Motor neuron (in vitro differentiated cells): ENCODE measurements at regions not wholly inside any gene's neighbourhood (a gene's known extent, or its start where the extent isn't known, plus 50 kb on each side); places are given as distances from the start of the nearest gene placed in this dataset.
"Not testable (repeated sequence)": the region's sequence is repeated elsewhere in the genome, so short reads cannot be mapped to it uniquely, and the experiment has no call there.

Experiments used
- ATAC-seq, 8 experiments: fragments of 200-7000 bp; cut with Tn5 transposase; replicated peaks in 6 of 8; 2 replicates each; pipeline ENCODE4 v1.8.0; 2021; ENCODE audit warnings: mild to moderate bottlenecking in 8 of 8, moderate library complexity in 8 of 8
- H3K27ac ChIP-seq, 2 donors: fragments of 250-450 bp; sonication (Bioruptor Pico); 2 replicates each; pipeline ENCODE4 v1.9.0; 2021; ENCODE audit warnings: antibody characterized with exemption in 2 of 2, mild to moderate bottlenecking in 2 of 2, moderate library complexity in 1 of 2
- H3K4me1 ChIP-seq, 2 donors: fragments of 250-450 bp; sonication (Bioruptor Pico); replicated peaks in 1 of 2; 2 replicates each; pipeline ENCODE4 v1.6.1; 2021; ENCODE audit warnings: antibody characterized with exemption in 2 of 2, mild to moderate bottlenecking in 2 of 2, moderate library complexity in 1 of 2
- H3K4me3 ChIP-seq, 5 donors: fragments of 250-450 bp; sonication (Bioruptor Pico); 2 replicates each; pipeline ENCODE4 v1.9.0; 2021; ENCODE audit warnings: antibody characterized with exemption in 5 of 5, mild to moderate bottlenecking in 5 of 5, moderate library complexity in 4 of 5
- WGBS, 10 experiments: fragments of 450-650 bp; shearing (Covaris generic); methylation state at CpG; one replicate each; pipeline ENCODE4 v1.0.0; 2022; 5-methylcytosine and 5-hydroxymethylcytosine counted together
- in situ Hi-C, 9 experiments: fragments of 400-800 bp; cut with MboI; loops; one replicate each; pipeline ENCODE4 v1.15.0; 2021; ENCODE audit warnings: low sequenced_read_pairs in 9 of 9, low pct_unique_long_range_greater_than_20kb in 2 of 9; ENCODE audit not compliant: unreplicated experiment in 9 of 9

- H3K4me1 ChIP-seq: not testable (repeated sequence)
Measured at GRCh38 chr1:144516172-144516571, 54.7 kb upstream of the NBPF15 start.

GRCh38 chr1:144516906-144517305 is 55.4 kb upstream of the NBPF15 start:
- WGBS, 10 experiments: 83 to 100% (median 92%) methylated on average over 1 of the region's 2 CpGs; no CpG with 5 or more reads in 6 of the 10 experiments
- H3K27ac ChIP-seq, H3K4me3 ChIP-seq, in situ Hi-C loops, ATAC-seq, H3K4me1 ChIP-seq: not testable (repeated sequence)

More at GRCh38 chr1:144516172-144516571, 54.7 kb upstream of the NBPF15 start:
- H3K4me3 ChIP-seq, in situ Hi-C loops, H3K27ac ChIP-seq, ATAC-seq: not testable (repeated sequence)
- no CpG with 5 or more reads among the region's 3 CpGs for WGBS, 10 experiments

- in situ Hi-C loops, H3K4me1 ChIP-seq, H3K27ac ChIP-seq, H3K4me3 ChIP-seq, ATAC-seq: not testable (repeated sequence)
- WGBS, 10 experiments: no CpG with 5 or more reads among the region's 9 CpGs
Measured at GRCh38 chr1:144518439-144518838, 57.0 kb upstream of the NBPF15 start.

GRCh38 chr1:144519528-144520189 is 58.2 kb upstream of the NBPF15 start:
- H3K27ac ChIP-seq, H3K4me1 ChIP-seq, ATAC-seq, H3K4me3 ChIP-seq, in situ Hi-C loops: not testable (repeated sequence)
- WGBS, 10 experiments: no CpG with 5 or more reads among the region's 12 CpGs

GRCh38 chr1:144523661-144524407 is 62.4 kb upstream of the NBPF15 start:
- no CpG with 5 or more reads among the region's 33 CpGs for WGBS, 10 experiments
- in situ Hi-C loops, H3K4me1 ChIP-seq: not testable (repeated sequence)
- Histone ChIP-seq H3K27ac (peak overlapping the region; percentile 99 to 100), H3K4me3 (peak overlapping the region in 4 of 5 donors; percentile 21 to 41 (median 31))
- peak; percentile 64 to 96 (median 95) for ATAC-seq

GRCh38 chr1:144532156-144532607 is 60.5 kb upstream of the PPIAL4F start:
- H3K27ac ChIP-seq, H3K4me3 ChIP-seq, in situ Hi-C loops, H3K4me1 ChIP-seq: not testable (repeated sequence)
- 39% methylated on average over 3 of the region's 9 CpGs; no CpG with 5 or more reads in 9 of the 10 experiments for WGBS, 10 experiments
- ATAC-seq: peak; percentile 54 to 84 (median 80)

GRCh38 chr1:144533480-144533879 is 59.2 kb upstream of the PPIAL4F start:
- H3K4me1 ChIP-seq, H3K27ac ChIP-seq, H3K4me3 ChIP-seq, in situ Hi-C loops, ATAC-seq: not testable (repeated sequence)
- WGBS, 10 experiments: 0 to 100% (median 53%) methylated on average over 1 of the region's 3 CpGs; no CpG with 5 or more reads in 6 of the 10 experiments

- WGBS, 10 experiments: 40% methylated on average over 1 of the region's 1 CpG; no CpG with 5 or more reads in 9 of the 10 experiments
Measured at GRCh38 chr1:144534286-144534685, 58.4 kb upstream of the PPIAL4F start.

GRCh38 chr1:144536677-144537076 is 56.0 kb upstream of the PPIAL4F start:
- WGBS, 10 experiments: no CpG with 5 or more reads among the region's 1 CpG
- H3K4me3 ChIP-seq, ATAC-seq, H3K4me1 ChIP-seq, H3K27ac ChIP-seq, in situ Hi-C loops: not testable (repeated sequence)

More at GRCh38 chr1:144534286-144534685, 58.4 kb upstream of the PPIAL4F start:
- H3K4me1 ChIP-seq, H3K4me3 ChIP-seq, ATAC-seq, H3K27ac ChIP-seq, in situ Hi-C loops: not testable (repeated sequence)

GRCh38 chr1:144537234-144537633 is 55.5 kb upstream of the PPIAL4F start:
- ATAC-seq, in situ Hi-C loops, H3K4me1 ChIP-seq, H3K27ac ChIP-seq, H3K4me3 ChIP-seq: not testable (repeated sequence)
- 92% methylated on average over 4 of the region's 5 CpGs; no CpG with 5 or more reads in 9 of the 10 experiments for WGBS, 10 experiments

GRCh38 chr1:144538736-144539135 is 54.0 kb upstream of the PPIAL4F start:
- 67 to 100% (median 100%) methylated on average over 1 to 2 of the region's 6 CpGs; no CpG with 5 or more reads in 7 of the 10 experiments for WGBS, 10 experiments
- ATAC-seq, H3K4me3 ChIP-seq, H3K27ac ChIP-seq, in situ Hi-C loops, H3K4me1 ChIP-seq: not testable (repeated sequence)

- H3K27ac ChIP-seq, in situ Hi-C loops, ATAC-seq, H3K4me1 ChIP-seq, H3K4me3 ChIP-seq: not testable (repeated sequence)
- WGBS, 10 experiments: 87 to 100% methylated on average over 3 to 5 of the region's 37 CpGs; no CpG with 5 or more reads in 8 of the 10 experiments
Measured at GRCh38 chr1:144539191-144539960, 53.3 kb upstream of the PPIAL4F start.
